Peyer's patch (tissue), 4 donors: ENCODE measurements at regions not wholly inside any gene's neighbourhood (a gene's known extent, or its start where the extent isn't known, plus 50 kb on each side); places are given as distances from the start of the nearest gene placed in this dataset.

ENCODE experiments used
- POLR2A ChIP-seq, 2 donors: fragments of 450-650 bp; IDR thresholded peaks; one replicate each; pipeline ENCODE4 v1.5.1; 2017; ENCODE audit warnings: antibody characterized with exemption in 2 of 2, mild to moderate bottlenecking in 2 of 2, moderate library complexity in 2 of 2
- TF ChIP-seq, protein P1 (sequence below), 6 experiments: fragments of 450-650 bp in 4 of 6; fragments of 200-600 bp in 2 of 6; sonication (generic) in 1 of 6; IDR thresholded peaks; one replicate each; pipeline ENCODE4 v1.5.1; 2017 to 2019; ENCODE audit warnings: antibody characterized with exemption in 6 of 6, mild to moderate bottlenecking in 3 of 6, moderate library complexity in 1 of 6

DNA sequence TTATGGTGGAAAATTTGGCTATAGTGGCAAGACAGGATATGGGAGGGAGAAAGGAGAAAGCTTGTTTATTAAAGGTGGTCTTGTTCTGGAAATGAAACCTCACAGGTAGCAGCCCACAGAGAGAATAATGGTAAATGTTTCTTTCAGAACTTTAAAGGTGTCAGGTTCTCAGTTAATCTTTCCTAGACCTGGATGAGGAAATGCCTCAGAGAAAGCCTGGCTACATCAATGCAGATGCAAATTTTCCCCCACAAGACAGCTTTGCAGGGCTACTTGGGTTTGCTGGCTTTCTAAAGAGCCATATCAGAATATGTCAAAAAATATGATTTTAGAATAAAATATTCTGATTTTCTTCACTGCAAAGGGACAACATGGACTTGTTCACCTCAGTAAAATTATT is 715.0 kb downstream of the FAM133A start:
- TF ChIP-seq, protein P1, sequence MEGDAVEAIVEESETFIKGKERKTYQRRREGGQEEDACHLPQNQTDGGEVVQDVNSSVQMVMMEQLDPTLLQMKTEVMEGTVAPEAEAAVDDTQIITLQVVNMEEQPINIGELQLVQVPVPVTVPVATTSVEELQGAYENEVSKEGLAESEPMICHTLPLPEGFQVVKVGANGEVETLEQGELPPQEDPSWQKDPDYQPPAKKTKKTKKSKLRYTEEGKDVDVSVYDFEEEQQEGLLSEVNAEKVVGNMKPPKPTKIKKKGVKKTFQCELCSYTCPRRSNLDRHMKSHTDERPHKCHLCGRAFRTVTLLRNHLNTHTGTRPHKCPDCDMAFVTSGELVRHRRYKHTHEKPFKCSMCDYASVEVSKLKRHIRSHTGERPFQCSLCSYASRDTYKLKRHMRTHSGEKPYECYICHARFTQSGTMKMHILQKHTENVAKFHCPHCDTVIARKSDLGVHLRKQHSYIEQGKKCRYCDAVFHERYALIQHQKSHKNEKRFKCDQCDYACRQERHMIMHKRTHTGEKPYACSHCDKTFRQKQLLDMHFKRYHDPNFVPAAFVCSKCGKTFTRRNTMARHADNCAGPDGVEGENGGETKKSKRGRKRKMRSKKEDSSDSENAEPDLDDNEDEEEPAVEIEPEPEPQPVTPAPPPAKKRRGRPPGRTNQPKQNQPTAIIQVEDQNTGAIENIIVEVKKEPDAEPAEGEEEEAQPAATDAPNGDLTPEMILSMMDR (IDR thresholded peaks at IDR 0.05): no peak
- no peak for TF ChIP-seq POLR2A (IDR thresholded peaks at IDR 0.05)
